ENCODE measurements at regions not wholly inside any gene's neighbourhood (a gene's known extent, or its start where the extent isn't known, plus 50 kb on each side); places are given as distances from the start of the nearest gene placed in this dataset.
"Not testable (repeated sequence)": the region's sequence is repeated elsewhere in the genome, so short reads cannot be mapped to it uniquely, and the experiment has no call there.

- Mint-ChIP-seq H3K27me3 (peaks cover 6% of the 10 kb centered on the region), H3K27ac (no peak overlapping the region), H3K36me3 (no peaks in the 10 kb centered on the region), H3K4me1 (no peaks in the 10 kb centered on the region), H3K9me3 (no peaks in the 10 kb centered on the region), H3K4me3 (no peak overlapping the region)
- ATAC-seq (ENCODE audit: low read depth) (no peak), DNase-seq (no peak)
- POLR2A ChIA-PET, result no interaction called here
These were observed 339.9 kb upstream of the ARID1B start for GRCh38 chr6:156437121-156437879.

- ATAC-seq (ENCODE audit: low read depth), result no peak
- Mint-ChIP-seq H3K27ac (no peak overlapping the region), H3K27me3 (peaks cover 3% of the 10 kb centered on the region), H3K9me3 (no peaks in the 10 kb centered on the region), H3K4me3 (no peak overlapping the region), H3K36me3 (no peaks in the 10 kb centered on the region), H3K4me1 (no peaks in the 10 kb centered on the region)
- POLR2A ChIA-PET, result no interaction called here
- no peak for DNase-seq
These were observed 342.4 kb upstream of the ARID1B start for GRCh38 chr6:156434795-156435190.

GRCh38 chr6:156434049-156434794 lies 343.0 kb upstream of the ARID1B start:
- H3K4me1 Mint-ChIP-seq, result no peaks in the 10 kb centered on the region
- no peak overlapping the region for H3K4me3 Mint-ChIP-seq
- no peak overlapping the region for H3K27ac Mint-ChIP-seq
- DNase-seq, result no peak
- no peak for ATAC-seq (ENCODE audit: low read depth)
- POLR2A ChIA-PET, result no interaction called here
- H3K36me3 Mint-ChIP-seq, result no peaks in the 10 kb centered on the region
- peaks cover 3% of the 10 kb centered on the region for H3K27me3 Mint-ChIP-seq
- peaks cover 1% of the 10 kb centered on the region for H3K9me3 Mint-ChIP-seq

GRCh38 chr6:156432543-156432942 lies 344.6 kb upstream of the ARID1B start:
- no peak for ATAC-seq (ENCODE audit: low read depth)
- Mint-ChIP-seq H3K27ac (no peak overlapping the region), H3K9me3 (peaks cover 3% of the 10 kb centered on the region), H3K4me3 (no peak overlapping the region), H3K4me1 (no peaks in the 10 kb centered on the region), H3K36me3 (no peaks in the 10 kb centered on the region), H3K27me3 (peaks cover 3% of the 10 kb centered on the region)
- DNase-seq, result no peak
- POLR2A ChIA-PET, result no interaction called here

- H3K4me3 Mint-ChIP-seq, result no peak overlapping the region
- ATAC-seq (ENCODE audit: low read depth) (no peak), DNase-seq (no peak)
- H3K36me3 Mint-ChIP-seq, result peaks cover 3% of the 10 kb centered on the region
- peaks cover 5% of the 10 kb centered on the region for H3K9me3 Mint-ChIP-seq
- peaks cover 6% of the 10 kb centered on the region for H3K27me3 Mint-ChIP-seq
- H3K4me1 Mint-ChIP-seq, result no peaks in the 10 kb centered on the region
- POLR2A ChIA-PET, result no interaction called here
- H3K27ac Mint-ChIP-seq, result no peak overlapping the region
These were observed 346.8 kb upstream of the ARID1B start for GRCh38 chr6:156430386-156430785.

- Mint-ChIP-seq H3K9me3 (peaks cover 5% of the 10 kb centered on the region), H3K4me1 (peaks cover 22% of the 10 kb centered on the region), H3K36me3 (peaks cover 3% of the 10 kb centered on the region), H3K27me3 (peaks cover 6% of the 10 kb centered on the region), H3K27ac (no peak overlapping the region), H3K4me3 (no peak overlapping the region)
- ATAC-seq (ENCODE audit: low read depth) (no peak), DNase-seq (no peak)
- POLR2A ChIA-PET, result no interaction called here
These were observed 349.8 kb upstream of the ARID1B start for GRCh38 chr6:156427345-156427744.

GRCh38 chr6:156425359-156426020 lies 351.7 kb upstream of the ARID1B start:
- H3K9me3 Mint-ChIP-seq, result peaks cover 6% of the 10 kb centered on the region
- no peak for DNase-seq
- H3K36me3 Mint-ChIP-seq, result peaks cover 5% of the 10 kb centered on the region
- H3K4me1 Mint-ChIP-seq, result peaks cover 26% of the 10 kb centered on the region
- peaks cover 3% of the 10 kb centered on the region for H3K27me3 Mint-ChIP-seq
- ATAC-seq (ENCODE audit: low read depth), result no peak
- no peak overlapping the region for H3K4me3 Mint-ChIP-seq
- H3K27ac Mint-ChIP-seq, result no peak overlapping the region
- POLR2A ChIA-PET, result no interaction called here

GRCh38 chr6:156423829-156424228 lies 353.3 kb upstream of the ARID1B start:
- H3K36me3 Mint-ChIP-seq, result peaks cover 5% of the 10 kb centered on the region
- DNase-seq (peak; percentile 73), ATAC-seq (ENCODE audit: low read depth) (peak; percentile 92)
- H3K4me1 Mint-ChIP-seq, result peaks cover 26% of the 10 kb centered on the region
- H3K27me3 Mint-ChIP-seq, result peaks cover 4% of the 10 kb centered on the region
- POLR2A ChIA-PET, result interaction anchor here (0.6 to 1.0 kb wide), 2 partner anchors 19 to 450 kb away, joined by 3 read pairs; no protein-coding TSS in a partner anchor
- H3K4me3 Mint-ChIP-seq, result peak overlapping the region; percentile 68
- H3K27ac Mint-ChIP-seq, result peak overlapping the region; percentile 78
- peaks cover 3% of the 10 kb centered on the region for H3K9me3 Mint-ChIP-seq

GRCh38 chr6:156423075-156423474 lies 354.1 kb upstream of the ARID1B start:
- peaks cover 6% of the 10 kb centered on the region for H3K27me3 Mint-ChIP-seq
- H3K4me1 Mint-ChIP-seq, result peaks cover 26% of the 10 kb centered on the region
- H3K4me3 Mint-ChIP-seq, result peak overlapping the region; percentile 68
- POLR2A ChIA-PET, result interaction anchor here (1.4 kb wide), 1 partner anchor 598 kb away, joined by 3 read pairs; no protein-coding TSS in a partner anchor
- H3K9me3 Mint-ChIP-seq, result peaks cover 3% of the 10 kb centered on the region
- H3K36me3 Mint-ChIP-seq, result peaks cover 5% of the 10 kb centered on the region
- DNase-seq, result no peak
- ATAC-seq (ENCODE audit: low read depth), result peak; percentile 17
- H3K27ac Mint-ChIP-seq, result peak overlapping the region; percentile 78

- Mint-ChIP-seq H3K9me3 (peaks cover 3% of the 10 kb centered on the region), H3K4me3 (peak overlapping the region; percentile 22), H3K4me1 (peaks cover 26% of the 10 kb centered on the region), H3K27ac (peak overlapping the region; percentile 52), H3K36me3 (peaks cover 4% of the 10 kb centered on the region), H3K27me3 (peaks cover 5% of the 10 kb centered on the region)
- POLR2A ChIA-PET, result no interaction called here
- DNase-seq (no peak), ATAC-seq (ENCODE audit: low read depth) (no peak)
These were observed 355.2 kb upstream of the ARID1B start for GRCh38 chr6:156421933-156422332.

- H3K27me3 Mint-ChIP-seq; POLR2A ChIA-PET; H3K9me3 Mint-ChIP-seq; H3K27ac Mint-ChIP-seq; ATAC-seq (ENCODE audit: low read depth); DNase-seq; H3K36me3 Mint-ChIP-seq; H3K4me3 Mint-ChIP-seq: not testable (repeated sequence)
- peaks cover 26% of the 10 kb centered on the region for H3K4me1 Mint-ChIP-seq
These were observed 355.9 kb upstream of the ARID1B start for GRCh38 chr6:156421301-156421700.

- Mint-ChIP-seq H3K27ac (no peak overlapping the region), H3K4me3 (no peak overlapping the region)
- ATAC-seq (ENCODE audit: low read depth), result no peak
These were observed 356.8 kb upstream of the ARID1B start for GRCh38 chr6:156420172-156420993.

GRCh38 chr6:156419594-156419993 lies 357.6 kb upstream of the ARID1B start:
- Mint-ChIP-seq H3K27ac (no peak overlapping the region), H3K9me3 (peaks cover 1% of the 10 kb centered on the region), H3K36me3 (peaks cover 2% of the 10 kb centered on the region), H3K4me3 (no peak overlapping the region), H3K4me1 (peaks cover 24% of the 10 kb centered on the region), H3K27me3 (peaks cover 8% of the 10 kb centered on the region)
- no peak for DNase-seq
- ATAC-seq (ENCODE audit: low read depth), result no peak
- POLR2A ChIA-PET, result no interaction called here

More at GRCh38 chr6:156420172-156420993, 356.8 kb upstream of the ARID1B start:
- peaks cover 1% of the 10 kb centered on the region for H3K9me3 Mint-ChIP-seq
- H3K4me1 Mint-ChIP-seq, result peaks cover 26% of the 10 kb centered on the region
- POLR2A ChIA-PET, result no interaction called here
- H3K36me3 Mint-ChIP-seq, result peaks cover 2% of the 10 kb centered on the region
- DNase-seq, result no peak
- H3K27me3 Mint-ChIP-seq, result peaks cover 5% of the 10 kb centered on the region

Measured in activated naive CD8-positive, alpha-beta T cell treated with anti-CD3 and anti-CD28 coated beads, Interleukin-2, amount 10 ng/mL, durations not matched to agents 7 days and 5 days (primary cell).